ENCODE measurements at regions not wholly inside any gene's neighbourhood (a gene's known extent, or its start where the extent isn't known, plus 50 kb on each side); places are given as distances from the start of the nearest gene placed in this dataset.

DNA sequence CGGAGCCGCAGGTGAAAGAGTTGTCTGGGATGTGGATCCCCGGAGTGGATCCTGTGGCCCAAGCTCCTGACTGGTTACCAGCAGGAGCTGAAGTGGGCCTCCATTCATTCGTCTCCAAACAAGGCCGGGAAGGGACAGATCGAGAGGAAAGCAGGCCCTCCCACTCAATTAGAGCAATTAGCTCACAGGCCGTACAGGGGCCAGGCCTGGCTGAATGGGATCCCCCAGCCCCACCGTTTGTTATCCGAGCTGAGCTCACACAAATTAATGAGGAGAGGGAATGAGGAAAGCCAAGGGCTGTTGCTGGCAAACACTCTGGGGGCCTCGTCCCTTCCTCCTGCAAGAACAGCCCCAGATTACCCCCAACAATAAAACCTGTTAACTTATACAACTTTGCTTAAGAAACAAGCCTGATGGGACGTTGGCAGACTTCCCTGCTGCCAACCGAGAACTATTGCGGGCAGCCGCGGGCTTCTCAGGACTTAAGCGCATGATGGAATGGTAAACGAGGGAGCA lies 338.0 kb downstream of the BCL11A start:
- TF ChIP-seq, protein P1, sequence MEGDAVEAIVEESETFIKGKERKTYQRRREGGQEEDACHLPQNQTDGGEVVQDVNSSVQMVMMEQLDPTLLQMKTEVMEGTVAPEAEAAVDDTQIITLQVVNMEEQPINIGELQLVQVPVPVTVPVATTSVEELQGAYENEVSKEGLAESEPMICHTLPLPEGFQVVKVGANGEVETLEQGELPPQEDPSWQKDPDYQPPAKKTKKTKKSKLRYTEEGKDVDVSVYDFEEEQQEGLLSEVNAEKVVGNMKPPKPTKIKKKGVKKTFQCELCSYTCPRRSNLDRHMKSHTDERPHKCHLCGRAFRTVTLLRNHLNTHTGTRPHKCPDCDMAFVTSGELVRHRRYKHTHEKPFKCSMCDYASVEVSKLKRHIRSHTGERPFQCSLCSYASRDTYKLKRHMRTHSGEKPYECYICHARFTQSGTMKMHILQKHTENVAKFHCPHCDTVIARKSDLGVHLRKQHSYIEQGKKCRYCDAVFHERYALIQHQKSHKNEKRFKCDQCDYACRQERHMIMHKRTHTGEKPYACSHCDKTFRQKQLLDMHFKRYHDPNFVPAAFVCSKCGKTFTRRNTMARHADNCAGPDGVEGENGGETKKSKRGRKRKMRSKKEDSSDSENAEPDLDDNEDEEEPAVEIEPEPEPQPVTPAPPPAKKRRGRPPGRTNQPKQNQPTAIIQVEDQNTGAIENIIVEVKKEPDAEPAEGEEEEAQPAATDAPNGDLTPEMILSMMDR (IDR thresholded peaks at IDR 0.05; ENCODE audit: insufficient read depth, low read length) = no peak
- no peak for TF ChIP-seq POLR2AphosphoS5 (IDR thresholded peaks at IDR 0.05; ENCODE audit: low read depth)

Measured in HL-60 (cell line).